GM18511 (cell line): ENCODE measurements at regions not wholly inside any gene's neighbourhood (a gene's known extent, or its start where the extent isn't known, plus 50 kb on each side); places are given as distances from the start of the nearest gene placed in this dataset.
"Not testable (repeated sequence)": the region's sequence is repeated elsewhere in the genome, so short reads cannot be mapped to it uniquely, and the experiment has no call there.

ENCODE experiments used
- ATAC-seq: cut with Tn5 transposase; IDR thresholded peaks from one replicate; pipeline ENCODE4 v1.9.1; 2021; ENCODE audit warnings: mild to moderate bottlenecking, moderate library complexity; ENCODE audit not compliant: unreplicated experiment

DNA sequence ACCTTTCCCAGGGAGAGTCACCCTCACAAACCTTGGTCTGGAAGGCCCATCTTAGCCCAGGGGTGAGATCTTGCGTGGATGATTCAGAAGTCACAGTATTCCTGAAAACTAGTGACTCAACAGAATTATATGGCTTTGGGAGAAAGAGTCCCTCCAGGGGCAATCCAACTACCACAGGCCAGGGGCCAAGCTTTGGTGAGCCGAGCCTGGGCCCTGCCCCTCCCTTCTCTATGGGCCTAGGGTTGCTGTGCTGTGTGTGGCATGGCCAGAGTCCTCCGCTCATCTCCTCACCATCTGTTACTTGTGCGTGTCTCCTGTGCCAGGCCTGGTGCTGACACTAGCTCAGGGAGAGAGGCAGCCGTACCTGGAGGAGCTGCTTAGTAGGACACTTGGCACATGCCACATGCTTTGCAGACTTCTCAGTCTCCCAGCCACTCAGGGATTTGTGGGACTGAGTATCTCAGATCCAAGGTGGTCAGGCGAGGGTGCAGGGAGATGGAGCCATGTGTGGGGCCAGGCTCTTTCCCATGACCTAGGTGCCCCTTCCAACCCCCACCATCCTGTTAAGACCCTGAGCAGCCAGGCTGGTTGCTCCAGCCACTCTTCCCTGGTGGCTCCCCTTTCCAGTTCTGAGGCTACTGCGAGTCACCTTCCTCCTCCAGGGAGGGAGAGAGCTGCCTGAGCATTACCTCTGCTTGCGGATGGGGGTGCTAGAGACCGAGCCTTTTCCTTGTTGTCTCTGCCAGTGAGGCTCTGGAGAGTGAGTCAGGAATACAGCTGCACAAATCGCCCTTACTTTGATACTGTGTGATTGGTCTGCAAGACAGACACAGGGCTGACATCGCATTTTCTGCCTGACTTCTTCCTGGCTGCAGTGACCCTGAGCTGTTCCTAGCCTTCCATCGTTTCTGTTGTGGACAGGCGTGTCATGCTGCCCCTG, 94.1 kb downstream of the SLC25A47 start:
- no peak for ATAC-seq

DNA sequence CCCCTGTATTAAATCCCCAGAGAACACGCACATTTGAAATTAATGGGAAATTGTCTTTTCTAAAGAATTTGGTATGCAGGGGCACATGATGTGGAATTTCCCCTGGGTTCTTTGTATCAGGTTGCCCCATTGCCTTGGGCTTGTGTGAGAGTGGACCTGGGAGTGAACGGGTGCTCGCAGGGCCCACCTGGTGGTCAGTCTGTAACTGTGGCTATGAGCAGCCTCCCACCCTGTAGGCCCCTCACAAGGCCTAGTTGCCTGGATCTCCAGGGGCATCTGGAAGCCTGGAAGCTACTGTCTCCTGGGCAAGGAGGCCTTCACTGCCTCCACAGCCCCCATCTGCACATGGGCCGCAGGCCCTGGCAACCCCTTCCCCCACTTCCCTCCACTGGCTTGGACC, 96.7 kb downstream of the SLC25A47 start:
- ATAC-seq: no peak

DNA sequence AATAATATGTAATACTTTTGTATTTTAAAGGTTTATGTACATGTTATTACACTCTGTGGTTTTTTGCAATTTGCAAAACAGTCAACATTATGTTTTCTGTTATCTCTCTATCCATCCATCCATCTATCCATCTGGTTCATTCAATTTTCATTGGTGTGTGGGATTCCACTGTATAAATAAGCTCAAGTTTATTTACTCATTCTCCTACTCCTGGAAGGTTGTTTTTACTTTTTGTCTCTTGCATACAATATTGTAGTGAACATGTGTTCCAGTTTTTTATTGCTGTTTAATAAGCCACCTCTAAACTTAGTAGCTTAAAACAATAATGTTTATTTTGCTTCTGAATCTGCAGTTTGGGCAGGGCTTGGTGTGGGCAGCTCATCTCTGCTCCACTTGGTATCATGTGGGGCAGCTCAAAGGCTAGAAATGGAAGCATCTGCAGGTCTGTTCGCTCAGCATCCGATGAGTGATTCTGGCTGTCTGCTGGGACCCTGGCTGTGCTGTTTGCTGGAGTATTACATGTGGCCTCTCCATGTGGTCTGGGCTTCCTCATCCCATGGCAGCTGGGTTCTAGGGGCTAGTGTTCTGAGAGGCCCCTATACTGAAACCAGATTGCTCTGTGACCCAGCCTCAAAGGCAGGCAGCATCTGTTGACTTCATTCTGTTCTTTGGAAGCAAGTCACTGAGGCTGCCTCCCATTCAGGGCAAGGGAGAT, 98.8 kb downstream of the SLC25A47 start:
- no peak for ATAC-seq

GRCh38 chr14:100422556-100423316, 99.6 kb downstream of the SLC25A47 start:
- no peak for ATAC-seq

- ATAC-seq: no peak
Measured at GRCh38 chr14:100423317-100424010, 100.3 kb downstream of the SLC25A47 start.

DNA sequence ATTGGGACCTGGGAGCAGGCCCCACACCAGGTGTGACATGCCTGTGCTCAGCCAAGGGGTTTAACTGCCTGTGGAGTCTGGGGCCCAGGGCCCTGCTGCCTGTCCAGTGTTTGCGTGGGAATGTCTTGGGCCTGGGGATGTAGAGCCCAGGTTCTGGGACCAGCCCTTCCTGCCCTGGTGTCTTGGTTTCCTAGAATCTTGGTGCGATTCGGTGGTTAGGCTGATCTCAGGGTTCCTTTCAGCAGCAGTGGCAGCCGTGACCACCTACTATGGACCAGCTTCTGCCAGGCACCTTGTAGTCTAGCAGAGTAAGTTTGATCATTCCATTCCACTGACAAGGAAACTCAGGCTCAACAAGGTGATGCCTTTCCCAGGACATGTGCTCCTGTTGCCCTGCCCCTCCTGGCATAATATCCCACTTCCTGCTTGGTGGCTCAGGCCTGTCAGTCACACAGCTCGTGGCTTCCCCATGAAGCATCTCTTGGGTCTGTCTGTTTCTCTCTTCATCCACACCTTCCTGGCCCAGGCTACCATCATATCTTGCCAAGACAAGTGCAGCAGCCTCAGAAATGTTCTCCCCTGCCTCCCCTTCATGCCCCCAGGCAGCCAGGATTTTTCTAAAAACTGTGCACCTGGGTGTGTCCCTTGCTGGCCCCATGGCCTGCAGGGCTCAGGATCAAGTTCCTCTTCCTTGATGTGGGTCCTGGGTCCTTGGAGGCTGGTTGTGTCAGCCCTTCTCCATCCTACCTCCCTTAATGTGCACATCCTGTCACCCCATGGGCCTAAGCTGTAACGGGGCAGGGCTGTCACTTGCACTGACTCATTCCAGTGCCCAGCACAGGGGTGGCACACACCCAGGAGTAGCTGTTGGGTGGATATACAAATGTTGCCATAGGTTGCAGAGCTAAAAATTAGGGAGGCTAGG, 101.6 kb downstream of the SLC25A47 start:
- ATAC-seq: no peak

DNA sequence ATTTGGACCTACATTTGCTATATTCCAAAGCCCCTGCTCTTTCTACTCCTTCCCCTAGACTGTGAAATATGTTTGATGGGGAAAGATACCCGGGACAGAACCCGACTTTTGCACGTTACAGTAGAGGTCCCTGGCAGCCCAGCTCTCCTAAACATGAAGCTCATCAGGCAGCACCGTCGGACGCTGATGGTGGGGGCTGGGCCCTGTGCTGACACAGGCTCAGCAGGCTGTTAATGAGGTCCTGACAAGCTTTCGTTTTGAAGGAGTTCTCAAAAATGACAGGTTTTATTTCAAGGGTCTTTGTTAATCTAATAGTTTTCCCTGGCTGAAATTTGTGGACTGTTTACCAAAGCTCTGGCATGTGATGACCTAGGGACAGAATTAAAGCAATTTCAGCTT, 102.3 kb downstream of the SLC25A47 start:
- ATAC-seq: no peak

- no peak for ATAC-seq
Measured at GRCh38 chr14:100426314-100426713, 103.2 kb downstream of the SLC25A47 start.

DNA sequence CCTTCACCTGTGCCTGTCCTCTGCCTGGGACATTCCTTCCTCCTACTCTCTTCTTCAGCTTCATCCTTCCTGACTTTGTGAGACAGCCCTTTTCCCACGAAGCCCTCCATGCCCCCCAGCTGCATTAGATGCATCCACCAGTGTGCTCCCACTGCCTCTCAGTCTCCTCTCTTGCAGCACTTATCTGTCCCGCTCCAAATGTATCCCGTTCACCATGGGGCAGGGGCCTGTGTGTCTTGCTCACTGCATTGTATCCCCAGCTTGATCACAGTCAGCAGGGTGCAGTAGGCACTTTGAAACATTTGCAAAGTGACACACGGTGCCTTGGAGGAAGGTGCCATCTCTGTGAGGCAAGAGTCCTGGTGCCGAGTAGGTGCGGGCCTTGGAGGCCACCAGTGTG, 104.0 kb downstream of the SLC25A47 start:
- no peak for ATAC-seq

DNA sequence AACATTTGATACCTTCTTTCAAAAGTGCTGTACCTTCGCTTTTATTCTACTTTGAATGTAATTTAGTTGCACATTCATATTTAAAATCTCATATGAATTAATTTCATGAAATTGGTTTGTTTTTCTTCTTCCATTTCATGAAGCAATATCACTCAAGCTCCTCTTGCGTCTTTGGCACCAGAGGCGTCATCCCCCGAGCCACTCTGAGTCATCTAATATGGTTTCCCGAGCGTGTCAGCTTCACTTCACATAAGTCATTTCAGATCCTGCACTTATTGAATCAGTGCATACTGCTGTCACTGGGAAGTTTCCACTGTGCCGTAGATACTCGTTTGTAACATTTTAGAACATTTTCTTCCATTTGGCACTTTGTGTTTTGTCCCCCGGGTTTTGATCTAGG, 105.6 kb downstream of the SLC25A47 start:
- no peak for ATAC-seq

- ATAC-seq: no peak
Measured at GRCh38 chr14:100429537-100429936, 106.4 kb downstream of the SLC25A47 start.

- ATAC-seq: no peak
Measured at GRCh38 chr14:100430571-100430970, 107.4 kb downstream of the SLC25A47 start.

GRCh38 chr14:100431461-100431860, 108.3 kb downstream of the SLC25A47 start:
- ATAC-seq: not testable (repeated sequence)

GRCh38 chr14:100432652-100433427, 109.7 kb downstream of the SLC25A47 start:
- ATAC-seq: no peak

DNA sequence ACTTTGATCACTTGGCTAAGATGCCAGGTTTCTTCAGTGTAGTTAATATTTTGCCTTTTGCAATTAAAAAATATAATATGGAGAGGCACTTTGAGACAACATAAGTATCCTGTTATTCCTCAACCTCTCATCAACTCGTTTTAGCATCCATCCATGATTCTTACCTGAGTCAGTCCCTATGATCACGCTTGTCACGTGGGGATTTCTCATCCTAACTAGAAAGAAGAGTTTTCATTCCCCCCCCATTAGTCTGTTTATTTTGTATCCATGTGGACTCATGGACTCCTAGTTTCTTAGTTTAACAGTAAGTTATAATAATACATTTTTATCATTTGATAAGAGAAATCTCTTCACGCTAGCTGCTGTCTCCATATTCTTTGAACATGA, 110.3 kb downstream of the SLC25A47 start:
- ATAC-seq: no peak

DNA sequence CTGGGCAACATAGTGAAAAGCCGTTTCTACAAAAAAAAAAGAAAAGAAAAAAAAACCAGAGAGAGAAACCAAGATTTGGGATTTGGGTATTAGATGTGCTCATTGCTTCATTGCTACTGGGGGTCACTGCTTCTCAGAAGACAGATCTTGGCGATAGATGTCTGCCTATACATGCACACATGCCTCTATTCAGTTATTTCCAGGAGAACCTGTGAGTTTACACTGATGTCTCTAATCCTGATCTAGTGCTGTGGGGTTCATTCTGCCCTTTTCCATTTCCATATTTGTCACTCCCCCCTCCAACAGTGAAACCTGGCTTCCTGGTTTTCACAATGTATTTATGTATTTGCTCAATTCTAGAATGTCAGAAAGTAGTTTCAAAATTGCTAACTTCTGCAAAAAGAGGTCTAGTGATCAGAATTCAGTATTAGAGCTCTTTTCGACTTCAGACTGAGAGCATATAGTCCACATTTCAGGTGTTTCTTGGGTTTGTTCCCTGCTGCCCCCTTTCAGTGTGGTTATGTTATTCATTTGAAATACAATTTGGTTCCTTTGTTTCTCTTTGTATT, 111.0 kb downstream of the SLC25A47 start:
- ATAC-seq: no peak

DNA sequence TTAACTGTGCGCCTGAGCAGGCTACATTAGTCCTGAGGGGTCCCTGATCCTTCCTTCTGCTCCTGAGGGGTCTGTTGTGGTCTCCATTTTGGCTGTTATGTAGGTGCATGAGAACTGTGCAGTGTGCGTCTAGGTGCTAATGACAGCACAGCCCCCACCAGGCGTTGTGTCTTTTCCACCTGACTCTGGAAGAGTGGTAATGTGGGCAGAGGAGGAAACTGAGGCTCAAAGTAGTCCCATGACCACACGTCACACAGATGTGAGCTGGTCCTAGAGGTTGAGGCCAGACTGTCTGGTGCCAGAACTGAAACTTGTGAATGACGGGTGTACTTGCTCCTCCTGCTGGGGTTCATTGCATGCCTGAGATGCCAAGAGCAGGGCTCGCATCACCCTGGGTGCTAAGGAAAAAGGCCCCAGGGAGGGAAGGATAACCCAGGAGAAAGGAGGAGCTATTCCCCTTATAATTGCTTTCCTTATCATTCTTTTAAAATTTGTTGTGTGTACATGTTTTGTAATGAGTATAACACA, 111.8 kb downstream of the SLC25A47 start:
- ATAC-seq: no peak

DNA sequence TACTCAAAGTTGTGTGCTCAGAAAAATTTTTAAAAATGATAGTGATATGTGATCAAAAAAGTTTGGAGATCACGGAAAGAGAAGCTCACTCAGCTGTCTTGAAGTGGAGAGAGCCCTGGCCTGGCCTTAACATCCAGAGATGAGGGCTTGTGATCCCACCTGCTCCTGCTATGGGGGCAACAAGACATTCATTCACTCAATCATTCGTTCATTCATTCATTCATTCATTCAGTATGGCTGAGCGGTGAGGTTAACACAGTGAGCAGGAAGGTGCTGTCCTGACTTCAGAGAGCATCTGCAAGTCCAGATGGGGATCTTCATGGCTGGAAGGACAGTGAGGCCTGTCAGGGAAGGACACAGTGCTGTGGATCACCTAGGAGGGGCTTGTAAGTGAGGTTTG, 112.3 kb downstream of the SLC25A47 start:
- no peak for ATAC-seq
